Fibroblast of lung (primary cell): ENCODE measurements at regions not wholly inside any gene's neighbourhood (a gene's known extent, or its start where the extent isn't known, plus 50 kb on each side); places are given as distances from the start of the nearest gene placed in this dataset.

ENCODE experiments used
- DNase-seq, 2 donors: peaks; one replicate each; pipeline versions ENCODE4 v3.0.0 to v3.0.0-alpha.2; 2010; ENCODE audit warnings: low read depth in 2 of 2
- H2AFZ ChIP-seq: 2 replicates; pipeline ENCODE4 v1.5.1; 2012; ENCODE audit warnings: low read length, control low read depth, inconsistent platforms
- H3K27ac ChIP-seq: 2 replicates; pipeline ENCODE4 v1.5.1; 2011; ENCODE audit warnings: low read length, control low read depth; ENCODE audit not compliant: insufficient read depth
- H3K27me3 ChIP-seq: 2 replicates; pipeline ENCODE4 v1.5.1; 2011; ENCODE audit warnings: mild to moderate bottlenecking, low read length; ENCODE audit not compliant: control insufficient read depth, insufficient read depth
- H3K36me3 ChIP-seq: 2 replicates; pipeline ENCODE4 v1.5.1; 2011; ENCODE audit warnings: low read length; ENCODE audit not compliant: control insufficient read depth, insufficient read depth
- H3K4me1 ChIP-seq: 2 replicates; pipeline ENCODE4 v1.5.1; 2011; ENCODE audit warnings: low read length; ENCODE audit not compliant: control insufficient read depth, insufficient read depth; ENCODE audit errors: extremely low read depth
- H3K4me2 ChIP-seq: 2 replicates; pipeline ENCODE4 v1.5.1; 2011; ENCODE audit warnings: low read length, control low read depth; ENCODE audit not compliant: insufficient read depth; ENCODE audit errors: extremely low read depth
- H3K4me3 ChIP-seq, 4 experiments: fragments of 200-600 bp in 1 of 4; sonication (generic) in 1 of 4; replicated peaks in 1 of 4; 2 replicates each; pipeline ENCODE4 v1.5.1; 2011 to 2016; ENCODE audit warnings: low read length in 4 of 4, low read depth in 3 of 4, mild to moderate bottlenecking in 3 of 4, control low read depth in 2 of 4, inconsistent platforms in 1 of 4, mixed read lengths in 1 of 4; ENCODE audit not compliant: insufficient read depth in 1 of 4; ENCODE audit errors: control extremely low read depth in 1 of 4
- H3K79me2 ChIP-seq: 2 replicates; pipeline ENCODE4 v1.5.1; 2012; ENCODE audit warnings: mild to moderate bottlenecking, low read length, inconsistent platforms; ENCODE audit not compliant: control insufficient read depth, insufficient read depth
- H3K9ac ChIP-seq: 2 replicates; pipeline ENCODE4 v1.5.1; 2011; ENCODE audit warnings: mild to moderate bottlenecking, low read length, control low read depth; ENCODE audit not compliant: insufficient read depth
- H3K9me3 ChIP-seq: 2 replicates; pipeline ENCODE4 v1.5.1; 2012; ENCODE audit warnings: low read depth, low read length; ENCODE audit not compliant: control insufficient read depth, insufficient read depth
- H4K20me1 ChIP-seq: 2 replicates; pipeline ENCODE4 v1.5.1; 2011; ENCODE audit warnings: low read length; ENCODE audit not compliant: control insufficient read depth, insufficient read depth; ENCODE audit errors: extremely low read depth
- CTCF ChIP-seq, 2 donors: IDR thresholded peaks in 1 of 2; conservative IDR thresholded peaks in 1 of 2; 1 replicate in 1 of 2; 2 replicates in 1 of 2; pipeline ENCODE4 v1.5.1; 2011 to 2012; ENCODE audit warnings: low read length in 2 of 2, control low read depth in 1 of 2, inconsistent platforms in 1 of 2, low read depth in 1 of 2, mild to moderate bottlenecking in 1 of 2
- EZH2 ChIP-seq: IDR thresholded peaks from 2 replicates; pipeline ENCODE4 v1.5.1; 2012; ENCODE audit warnings: low read length, control low read depth, mild to moderate bottlenecking; ENCODE audit errors: missing control alignments

- Histone ChIP-seq H2AFZ (no peak overlapping the region), H3K36me3 (no peaks in the 10 kb centered on the region), H3K9me3 (no peaks in the 10 kb centered on the region), H3K79me2 (no peaks in the 10 kb centered on the region), H3K9ac (no peak overlapping the region), H3K4me2 (no peak overlapping the region), H3K27me3 (no peaks in the 10 kb centered on the region), H3K4me1 (no peaks in the 10 kb centered on the region), H3K4me3 (no peak overlapping the region), H4K20me1 (no peaks in the 10 kb centered on the region), H3K27ac (no peak overlapping the region)
- no peak for DNase-seq
- no peak for TF ChIP-seq EZH2
- no peak for TF ChIP-seq CTCF (conservative IDR thresholded peaks at IDR 0.05 in 1 of 2, IDR thresholded peaks at IDR 0.05 in 1 of 2; ENCODE audit: low read depth in 1 of 2, low read length in 2 of 2)
Observed at GRCh38 chrY:17044272-17044671, 835.7 kb downstream of the CDY2B start.

DNA sequence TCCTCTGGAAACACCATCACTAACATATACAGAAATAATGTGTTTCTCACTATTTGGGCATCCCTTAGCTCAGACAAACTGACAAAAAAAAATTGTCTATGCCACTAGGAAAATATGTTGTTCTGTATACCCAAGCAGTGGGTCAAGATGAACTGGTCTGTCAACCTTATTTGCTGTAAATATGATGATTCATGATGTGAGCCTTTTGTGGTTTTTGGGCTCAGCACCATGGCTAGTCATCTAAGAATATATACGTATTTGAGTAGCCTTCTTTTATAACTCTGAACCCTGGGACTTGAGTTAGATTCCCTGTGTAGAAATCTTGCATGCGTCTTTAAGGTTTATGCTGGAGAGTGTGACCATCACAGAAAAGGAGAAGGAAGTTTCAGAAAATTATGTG, 841.6 kb downstream of the CDY2B start:
- no peak for DNase-seq

GRCh38 chrY:17018126-17018525, 861.9 kb downstream of the CDY2B start:
- H3K9me3 ChIP-seq = no peaks in the 10 kb centered on the region
- H3K9ac ChIP-seq = no peak overlapping the region
- no peaks in the 10 kb centered on the region for H3K79me2 ChIP-seq
- no peaks in the 10 kb centered on the region for H3K36me3 ChIP-seq
- TF ChIP-seq EZH2 = no peak
- no peak for TF ChIP-seq CTCF (conservative IDR thresholded peaks at IDR 0.05 in 1 of 2, IDR thresholded peaks at IDR 0.05 in 1 of 2; ENCODE audit: low read depth in 1 of 2, low read length in 2 of 2)
- no peak overlapping the region for H3K27ac ChIP-seq
- no peak overlapping the region for H3K4me3 ChIP-seq
- DNase-seq = no peak
- no peaks in the 10 kb centered on the region for H4K20me1 ChIP-seq
- H3K4me1 ChIP-seq = no peaks in the 10 kb centered on the region
- H3K4me2 ChIP-seq = no peak overlapping the region
- H2AFZ ChIP-seq = no peak overlapping the region
- H3K27me3 ChIP-seq = no peaks in the 10 kb centered on the region

More for the DNA sequence above, 841.6 kb downstream of the CDY2B start:
- no peak overlapping the region for H3K27ac ChIP-seq
- H3K79me2 ChIP-seq = no peaks in the 10 kb centered on the region
- no peak overlapping the region for H3K4me2 ChIP-seq
- H2AFZ ChIP-seq = no peak overlapping the region
- H3K9me3 ChIP-seq = no peaks in the 10 kb centered on the region
- no peak for TF ChIP-seq EZH2
- TF ChIP-seq CTCF (conservative IDR thresholded peaks at IDR 0.05 in 1 of 2, IDR thresholded peaks at IDR 0.05 in 1 of 2; ENCODE audit: low read depth in 1 of 2, low read length in 2 of 2) = no peak
- no peaks in the 10 kb centered on the region for H3K36me3 ChIP-seq
- H3K27me3 ChIP-seq = no peaks in the 10 kb centered on the region
- H3K9ac ChIP-seq = no peak overlapping the region
- no peaks in the 10 kb centered on the region for H4K20me1 ChIP-seq
- H3K4me1 ChIP-seq = no peaks in the 10 kb centered on the region
- H3K4me3 ChIP-seq = no peak overlapping the region
